ENCODE measurements at regions not wholly inside any gene's neighbourhood (a gene's known extent, or its start where the extent isn't known, plus 50 kb on each side); places are given as distances from the start of the nearest gene placed in this dataset.

GRCh38 chr11:101729406-101730078, 145.7 kb upstream of the TRPC6 start:
- TF ChIP-seq KLF16 (IDR thresholded peaks at IDR 0.05) = no peak
- TF ChIP-seq CREM (IDR thresholded peaks at IDR 0.05; ENCODE audit: low read depth) = no peak
- TF ChIP-seq TFE3 (CRISPR knock-in tag; IDR thresholded peaks at IDR 0.05) = no peak
- no peak for TF ChIP-seq MAX (CRISPR knock-in tag; IDR thresholded peaks at IDR 0.05)
- no peak for TF ChIP-seq ZNF134 (CRISPR knock-in tag; conservative IDR thresholded peaks at IDR 0.05)
- no peak for TF ChIP-seq ELF4 (CRISPR knock-in tag; IDR thresholded peaks at IDR 0.05)
- TF ChIP-seq, protein P1, sequence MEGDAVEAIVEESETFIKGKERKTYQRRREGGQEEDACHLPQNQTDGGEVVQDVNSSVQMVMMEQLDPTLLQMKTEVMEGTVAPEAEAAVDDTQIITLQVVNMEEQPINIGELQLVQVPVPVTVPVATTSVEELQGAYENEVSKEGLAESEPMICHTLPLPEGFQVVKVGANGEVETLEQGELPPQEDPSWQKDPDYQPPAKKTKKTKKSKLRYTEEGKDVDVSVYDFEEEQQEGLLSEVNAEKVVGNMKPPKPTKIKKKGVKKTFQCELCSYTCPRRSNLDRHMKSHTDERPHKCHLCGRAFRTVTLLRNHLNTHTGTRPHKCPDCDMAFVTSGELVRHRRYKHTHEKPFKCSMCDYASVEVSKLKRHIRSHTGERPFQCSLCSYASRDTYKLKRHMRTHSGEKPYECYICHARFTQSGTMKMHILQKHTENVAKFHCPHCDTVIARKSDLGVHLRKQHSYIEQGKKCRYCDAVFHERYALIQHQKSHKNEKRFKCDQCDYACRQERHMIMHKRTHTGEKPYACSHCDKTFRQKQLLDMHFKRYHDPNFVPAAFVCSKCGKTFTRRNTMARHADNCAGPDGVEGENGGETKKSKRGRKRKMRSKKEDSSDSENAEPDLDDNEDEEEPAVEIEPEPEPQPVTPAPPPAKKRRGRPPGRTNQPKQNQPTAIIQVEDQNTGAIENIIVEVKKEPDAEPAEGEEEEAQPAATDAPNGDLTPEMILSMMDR (IDR thresholded peaks at IDR 0.05 in 2 of 3, conservative IDR thresholded peaks at IDR 0.05 in 1 of 3; ENCODE audit: insufficient read depth in 2 of 3, low read depth in 1 of 3, low read length in 3 of 3) = no peak
- TF ChIP-seq KDM1A (IDR thresholded peaks at IDR 0.05) = no peak
- TF ChIP-seq NFYB (IDR thresholded peaks at IDR 0.05; ENCODE audit: extremely low read depth, insufficient read length) = no peak
- TF ChIP-seq RFX5 (IDR thresholded peaks at IDR 0.05; ENCODE audit: low read depth, low read length) = no peak
- TF ChIP-seq POLR2A (conservative IDR thresholded peaks at IDR 0.05) = no peak
- TF ChIP-seq ILK (tag; IDR thresholded peaks at IDR 0.05; ENCODE audit: borderline replicate concordance, low read depth) = no peak
- TF ChIP-seq PHF21A (IDR thresholded peaks at IDR 0.05; ENCODE audit: borderline replicate concordance, low read depth) = no peak
- TF ChIP-seq PHB2 (IDR thresholded peaks at IDR 0.05; ENCODE audit: low read depth) = no peak

Measured in K562 (cell line).